Esophagus muscularis mucosa (tissue), 4 donors: ENCODE measurements at regions not wholly inside any gene's neighbourhood (a gene's known extent, or its start where the extent isn't known, plus 50 kb on each side); places are given as distances from the start of the nearest gene placed in this dataset.

Source experiments
- DNase-seq: peaks from one replicate; pipeline ENCODE4 v3.0.0-alpha.2; 2017; ENCODE audit errors: extremely low spot score
- H3K27ac ChIP-seq, 4 donors: fragments of 200-600 bp; sonication (generic); replicated peaks in 1 of 4; 1 replicate in 3 of 4; 2 replicates in 1 of 4; pipeline ENCODE4 v1.5.1; 2016 to 2019; ENCODE audit warnings: mild to moderate bottlenecking in 1 of 4
- H3K27me3 ChIP-seq, 4 donors: fragments of 200-600 bp; sonication (generic); one replicate each; pipeline versions ENCODE4 v1.5.1 to v1.6.0; 2016 to 2019
- H3K36me3 ChIP-seq, 4 donors: fragments of 200-600 bp; sonication (generic); one replicate each; pipeline ENCODE4 v1.5.1; 2016 to 2019
- H3K4me1 ChIP-seq, 4 donors: fragments of 200-600 bp; sonication (generic); one replicate each; pipeline ENCODE4 v1.5.1; 2016 to 2019
- H3K4me3 ChIP-seq, 4 donors: fragments of 200-600 bp; sonication (generic); 1 replicate in 2 of 4; 2 replicates in 2 of 4; pipeline ENCODE4 v1.5.1; 2016 to 2019; ENCODE audit warnings: mild to moderate bottlenecking in 4 of 4, moderate library complexity in 1 of 4
- H3K9me3 ChIP-seq, 4 donors: fragments of 200-600 bp; sonication (generic); 1 replicate in 3 of 4; 2 replicates in 1 of 4; pipeline ENCODE4 v1.5.1; 2016 to 2019
- CTCF ChIP-seq, 3 experiments: fragments of 200-600 bp in 2 of 3; fragments of 450-650 bp in 1 of 3; sonication (generic) in 2 of 3; IDR thresholded peaks; one replicate each; pipeline ENCODE4 v1.5.1; 2017 to 2019; ENCODE audit warnings: antibody characterized with exemption in 3 of 3, mild to moderate bottlenecking in 2 of 3, moderate library complexity in 1 of 3
- EP300 ChIP-seq: sonication (generic); formaldehyde crosslinking; IDR thresholded peaks from one replicate; pipeline ENCODE4 v1.6.1; 2017; ENCODE audit warnings: antibody characterized with exemption
- POLR2A ChIP-seq: fragments of 450-650 bp; IDR thresholded peaks from one replicate; pipeline ENCODE4 v1.6.1; 2017; ENCODE audit warnings: antibody characterized with exemption, moderate library complexity, mild to moderate bottlenecking, low read depth
- POLR2AphosphoS5 ChIP-seq, 2 donors: sonication (generic); formaldehyde crosslinking; IDR thresholded peaks; one replicate each; pipeline ENCODE4 v1.6.1; 2017; ENCODE audit warnings: antibody characterized with exemption in 2 of 2
- WGBS: methylation state at CpG from one replicate; pipeline ENCODE4 v1.1.5; 2018; 5-methylcytosine and 5-hydroxymethylcytosine counted together
- intact Hi-C: fragments of 100-400 bp; cut with DNase I; formaldehyde crosslinking; loops from one replicate; pipeline ENCODE4 v1.15.1; 2023

- Histone ChIP-seq H3K4me1 (peaks cover 0 to 14% (median 10%) of the 10 kb centered on the region in 4 donors), H3K4me3 (no peak overlapping the region), H3K36me3 (no peaks in the 10 kb centered on the region), H3K27ac (no peak overlapping the region), H3K9me3 (no peaks in the 10 kb centered on the region), H3K27me3 (no peaks in the 10 kb centered on the region)
- 96% methylated on average over 3 of the region's 3 CpGs for WGBS
- intact Hi-C loops: no loop called here
- DNase-seq: no peak
- TF ChIP-seq POLR2AphosphoS5 (IDR thresholded peaks at IDR 0.05) (no peak), POLR2A (no peak)
Measured at GRCh38 chr2:150100336-150100735, 387.1 kb downstream of the RND3 start.

GRCh38 chr2:150099805-150100204, 387.7 kb downstream of the RND3 start:
- Histone ChIP-seq H3K27me3 (no peaks in the 10 kb centered on the region), H3K4me3 (no peak overlapping the region), H3K27ac (no peak overlapping the region), H3K9me3 (no peaks in the 10 kb centered on the region), H3K4me1 (peaks cover 0 to 14% (median 10%) of the 10 kb centered on the region in 4 donors), H3K36me3 (no peaks in the 10 kb centered on the region)
- no peak for TF ChIP-seq EP300
- no peak for TF ChIP-seq POLR2A
- TF ChIP-seq POLR2AphosphoS5 (IDR thresholded peaks at IDR 0.05): no peak
- no peak for TF ChIP-seq CTCF (IDR thresholded peaks at IDR 0.05)
- intact Hi-C loops: no loop called here
- DNase-seq: no peak

- no peaks in the 10 kb centered on the region for H3K27me3 ChIP-seq
- intact Hi-C loops: no loop called here
- TF ChIP-seq CTCF (IDR thresholded peaks at IDR 0.05) (peak in 1 of 3 experiments; percentile 31), POLR2A (no peak)
- H3K27ac ChIP-seq: no peak overlapping the region
- H3K4me3 ChIP-seq: no peak overlapping the region
- H3K36me3 ChIP-seq: no peaks in the 10 kb centered on the region
- H3K9me3 ChIP-seq: no peaks in the 10 kb centered on the region
- DNase-seq: no peak
- 70% methylated on average over 1 of the region's 1 CpG for WGBS
- peaks cover 0 to 14% (median 10%) of the 10 kb centered on the region in 4 donors for H3K4me1 ChIP-seq
Measured at GRCh38 chr2:150097901-150098531, 389.5 kb downstream of the RND3 start.

- no peak for DNase-seq
- H3K4me1 ChIP-seq: peaks cover 0 to 14% (median 10%) of the 10 kb centered on the region in 4 donors
- TF ChIP-seq EP300: no peak
- no peak for TF ChIP-seq CTCF (IDR thresholded peaks at IDR 0.05)
- TF ChIP-seq POLR2AphosphoS5 (IDR thresholded peaks at IDR 0.05): no peak
- no peak for TF ChIP-seq POLR2A
- H3K4me3 ChIP-seq: no peak overlapping the region
- no peaks in the 10 kb centered on the region for H3K27me3 ChIP-seq
- no peak overlapping the region for H3K27ac ChIP-seq
- 100% methylated on average over 3 of the region's 3 CpGs for WGBS
- no peaks in the 10 kb centered on the region for H3K36me3 ChIP-seq
- H3K9me3 ChIP-seq: no peaks in the 10 kb centered on the region
- intact Hi-C loops: no loop called here
Measured at GRCh38 chr2:150097402-150097801, 390.1 kb downstream of the RND3 start.

GRCh38 chr2:150095361-150096095, 391.9 kb downstream of the RND3 start:
- H3K27ac ChIP-seq: no peak overlapping the region
- no peaks in the 10 kb centered on the region for H3K36me3 ChIP-seq
- H3K9me3 ChIP-seq: no peaks in the 10 kb centered on the region
- 66% methylated on average over 3 of the region's 3 CpGs for WGBS
- H3K4me3 ChIP-seq: no peak overlapping the region
- intact Hi-C loops: no loop called here
- DNase-seq: no peak
- H3K27me3 ChIP-seq: no peaks in the 10 kb centered on the region
- peaks cover 0 to 14% (median 10%) of the 10 kb centered on the region in 4 donors for H3K4me1 ChIP-seq
- TF ChIP-seq POLR2AphosphoS5 (IDR thresholded peaks at IDR 0.05) (no peak), CTCF (IDR thresholded peaks at IDR 0.05) (no peak), EP300 (no peak), POLR2A (no peak)
